Breast epithelium (tissue), 4 donors: ENCODE measurements at regions not wholly inside any gene's neighbourhood (a gene's known extent, or its start where the extent isn't known, plus 50 kb on each side); places are given as distances from the start of the nearest gene placed in this dataset.

Source experiments
- DNase-seq, 2 donors: peaks; one replicate each; pipeline ENCODE4 v3.0.0-alpha.2; 2019; ENCODE audit warnings: low spot score in 2 of 2
- H3K27ac ChIP-seq, 2 donors: fragments of 200-600 bp; sonication (generic) in 1 of 2; one replicate each; pipeline ENCODE4 v1.5.1; 2016 to 2019; ENCODE audit warnings: mild to moderate bottlenecking in 1 of 2
- H3K27me3 ChIP-seq, 2 donors: fragments of 200-600 bp; sonication (generic) in 1 of 2; one replicate each; pipeline versions ENCODE4 v1.5.1 to v1.6.0; 2017 to 2019; ENCODE audit warnings: control low read depth in 1 of 2, mild to moderate bottlenecking in 1 of 2
- H3K36me3 ChIP-seq: fragments of 200-600 bp; one replicate; pipeline ENCODE4 v1.5.1; 2019
- H3K4me1 ChIP-seq, 2 donors: fragments of 200-600 bp; sonication (generic); one replicate each; pipeline ENCODE4 v1.5.1; 2016 to 2019; ENCODE audit warnings: control low read depth in 1 of 2
- H3K4me3 ChIP-seq, 3 donors: fragments of 200-600 bp; sonication (generic); 1 replicate in 2 of 3; 2 replicates in 1 of 3; pipeline ENCODE4 v1.5.1; 2016 to 2019; ENCODE audit warnings: mild to moderate bottlenecking in 3 of 3, moderate library complexity in 2 of 3
- H3K9me3 ChIP-seq, 2 donors: fragments of 200-600 bp; sonication (generic) in 1 of 2; one replicate each; pipeline ENCODE4 v1.5.1; 2016 to 2019; ENCODE audit warnings: control low read depth in 1 of 2
- CTCF ChIP-seq, 3 donors: fragments of 450-650 bp; IDR thresholded peaks; one replicate each; pipeline ENCODE4 v1.5.1; 2016 to 2017; ENCODE audit warnings: antibody characterized with exemption in 3 of 3, mild to moderate bottlenecking in 3 of 3, moderate library complexity in 3 of 3
- POLR2A ChIP-seq: fragments of 450-650 bp; IDR thresholded peaks from one replicate; pipeline ENCODE4 v1.6.1; 2016; ENCODE audit warnings: antibody characterized with exemption, mild to moderate bottlenecking, moderate library complexity
- POLR2AphosphoS5 ChIP-seq, 3 donors: sonication (generic); formaldehyde crosslinking; IDR thresholded peaks; one replicate each; pipeline ENCODE4 v1.6.1; 2017; ENCODE audit warnings: antibody characterized with exemption in 3 of 3
- intact Hi-C: fragments of 100-400 bp; cut with DNase I; formaldehyde crosslinking; loops from one replicate; pipeline ENCODE4 v1.15.1; 2023; ENCODE audit warnings: low total_unique reads

- DNase-seq, result no peak
- Histone ChIP-seq H3K27me3 (no peaks in the 10 kb centered on the region), H3K27ac (no peak overlapping the region), H3K9me3 (no peaks in the 10 kb centered on the region), H3K36me3 (no peaks in the 10 kb centered on the region), H3K4me3 (no peak overlapping the region), H3K4me1 (no peaks in the 10 kb centered on the region)
- intact Hi-C loops, result no loop called here
- TF ChIP-seq CTCF (IDR thresholded peaks at IDR 0.05) (no peak), POLR2A (no peak), POLR2AphosphoS5 (IDR thresholded peaks at IDR 0.05) (no peak)
Observed at GRCh38 chr13:76446191-76446590, 440.0 kb downstream of the KCTD12 start.

- no peaks in the 10 kb centered on the region for H3K27me3 ChIP-seq
- DNase-seq, result no peak
- TF ChIP-seq POLR2A (no peak), CTCF (IDR thresholded peaks at IDR 0.05) (no peak), POLR2AphosphoS5 (IDR thresholded peaks at IDR 0.05) (no peak)
- H3K36me3 ChIP-seq, result no peaks in the 10 kb centered on the region
- H3K4me3 ChIP-seq, result no peak overlapping the region
- no peak overlapping the region for H3K27ac ChIP-seq
- no peaks in the 10 kb centered on the region for H3K4me1 ChIP-seq
- intact Hi-C loops, result no loop called here
- no peaks in the 10 kb centered on the region for H3K9me3 ChIP-seq
Observed at GRCh38 chr13:76440568-76440967, 445.6 kb downstream of the KCTD12 start.

- TF ChIP-seq CTCF (IDR thresholded peaks at IDR 0.05) (no peak), POLR2AphosphoS5 (IDR thresholded peaks at IDR 0.05) (no peak), POLR2A (no peak)
- H3K27me3 ChIP-seq, result no peaks in the 10 kb centered on the region
- DNase-seq, result no peak
- no peak overlapping the region for H3K4me3 ChIP-seq
- intact Hi-C loops, result no loop called here
- no peaks in the 10 kb centered on the region for H3K9me3 ChIP-seq
- H3K36me3 ChIP-seq, result no peaks in the 10 kb centered on the region
- H3K4me1 ChIP-seq, result no peaks in the 10 kb centered on the region
- H3K27ac ChIP-seq, result no peak overlapping the region
Observed at GRCh38 chr13:76439546-76439945, 446.7 kb downstream of the KCTD12 start.

GRCh38 chr13:76438050-76438449 is 448.2 kb downstream of the KCTD12 start:
- TF ChIP-seq POLR2AphosphoS5 (IDR thresholded peaks at IDR 0.05) (no peak), CTCF (IDR thresholded peaks at IDR 0.05) (no peak), POLR2A (no peak)
- no peaks in the 10 kb centered on the region for H3K9me3 ChIP-seq

GRCh38 chr13:76425935-76426334 is 460.3 kb downstream of the KCTD12 start:
- intact Hi-C loops, result no loop called here
- no peak for DNase-seq
- Histone ChIP-seq H3K4me3 (no peak overlapping the region), H3K27me3 (no peaks in the 10 kb centered on the region), H3K36me3 (no peaks in the 10 kb centered on the region), H3K27ac (no peak overlapping the region), H3K4me1 (no peaks in the 10 kb centered on the region), H3K9me3 (no peaks in the 10 kb centered on the region)
- no peak for TF ChIP-seq POLR2AphosphoS5 (IDR thresholded peaks at IDR 0.05)
- TF ChIP-seq POLR2A, result no peak
- TF ChIP-seq CTCF (IDR thresholded peaks at IDR 0.05), result no peak

More at GRCh38 chr13:76438050-76438449, 448.2 kb downstream of the KCTD12 start:
- H3K4me3 ChIP-seq, result no peak overlapping the region
- H3K27me3 ChIP-seq, result no peaks in the 10 kb centered on the region
- no peaks in the 10 kb centered on the region for H3K4me1 ChIP-seq
- intact Hi-C loops, result no loop called here
- no peak overlapping the region for H3K27ac ChIP-seq
- no peaks in the 10 kb centered on the region for H3K36me3 ChIP-seq
- no peak for DNase-seq
